HG02884 (cell line): ENCODE measurements at regions not wholly inside any gene's neighbourhood (a gene's known extent, or its start where the extent isn't known, plus 50 kb on each side); places are given as distances from the start of the nearest gene placed in this dataset.
"Not testable (repeated sequence)": the region's sequence is repeated elsewhere in the genome, so short reads cannot be mapped to it uniquely, and the experiment has no call there.

Source experiments
- ATAC-seq: cut with Tn5 transposase; IDR thresholded peaks from one replicate; pipeline ENCODE4 v1.9.1; 2021; ENCODE audit warnings: mild to moderate bottlenecking, moderate library complexity; ENCODE audit not compliant: unreplicated experiment

GRCh38 chr2:184993746-184994145, 395.4 kb downstream of the ZNF804A start:
- ATAC-seq: no peak

- no peak for ATAC-seq
These were observed 408.2 kb downstream of the ZNF804A start for GRCh38 chr2:185006481-185006880.

GRCh38 chr2:185012643-185013042, 414.3 kb downstream of the ZNF804A start:
- ATAC-seq: no peak

- no peak for ATAC-seq
These were observed 415.7 kb downstream of the ZNF804A start for GRCh38 chr2:185014076-185014475.

GRCh38 chr2:185025891-185026290, 427.6 kb downstream of the ZNF804A start:
- ATAC-seq: not testable (repeated sequence)

- no peak for ATAC-seq
These were observed 437.6 kb downstream of the ZNF804A start for GRCh38 chr2:185035906-185036305.

- no peak for ATAC-seq
These were observed 446.1 kb downstream of the ZNF804A start for GRCh38 chr2:185044323-185044874.

GRCh38 chr2:185050804-185051203, 452.5 kb downstream of the ZNF804A start:
- no peak for ATAC-seq

GRCh38 chr2:185063761-185064160, 465.4 kb downstream of the ZNF804A start:
- no peak for ATAC-seq

GRCh38 chr2:185066128-185066527, 467.8 kb downstream of the ZNF804A start:
- no peak for ATAC-seq

- ATAC-seq: no peak
These were observed 470.8 kb downstream of the ZNF804A start for GRCh38 chr2:185069107-185069506.

GRCh38 chr2:185074156-185074555, 475.8 kb downstream of the ZNF804A start:
- ATAC-seq: no peak

- no peak for ATAC-seq
These were observed 484.4 kb downstream of the ZNF804A start for GRCh38 chr2:185082749-185083148.

- no peak for ATAC-seq
These were observed 510.3 kb downstream of the ZNF804A start for GRCh38 chr2:185108588-185108987.

GRCh38 chr2:185127412-185127811, 529.1 kb downstream of the ZNF804A start:
- no peak for ATAC-seq

- no peak for ATAC-seq
These were observed 530.0 kb downstream of the ZNF804A start for GRCh38 chr2:185128346-185128745.

GRCh38 chr2:185128996-185129395, 530.7 kb downstream of the ZNF804A start:
- no peak for ATAC-seq

GRCh38 chr2:185130685-185131084, 532.4 kb downstream of the ZNF804A start:
- no peak for ATAC-seq

GRCh38 chr2:185132501-185133041, 534.2 kb downstream of the ZNF804A start:
- ATAC-seq: no peak

GRCh38 chr2:185137700-185138099, 539.4 kb downstream of the ZNF804A start:
- no peak for ATAC-seq

GRCh38 chr2:185142677-185143076, 544.3 kb downstream of the ZNF804A start:
- no peak for ATAC-seq

GRCh38 chr2:185144159-185144919, 546.0 kb downstream of the ZNF804A start:
- ATAC-seq: no peak
